ENCODE measurements at regions not wholly inside any gene's neighbourhood (a gene's known extent, or its start where the extent isn't known, plus 50 kb on each side); places are given as distances from the start of the nearest gene placed in this dataset.

DNA sequence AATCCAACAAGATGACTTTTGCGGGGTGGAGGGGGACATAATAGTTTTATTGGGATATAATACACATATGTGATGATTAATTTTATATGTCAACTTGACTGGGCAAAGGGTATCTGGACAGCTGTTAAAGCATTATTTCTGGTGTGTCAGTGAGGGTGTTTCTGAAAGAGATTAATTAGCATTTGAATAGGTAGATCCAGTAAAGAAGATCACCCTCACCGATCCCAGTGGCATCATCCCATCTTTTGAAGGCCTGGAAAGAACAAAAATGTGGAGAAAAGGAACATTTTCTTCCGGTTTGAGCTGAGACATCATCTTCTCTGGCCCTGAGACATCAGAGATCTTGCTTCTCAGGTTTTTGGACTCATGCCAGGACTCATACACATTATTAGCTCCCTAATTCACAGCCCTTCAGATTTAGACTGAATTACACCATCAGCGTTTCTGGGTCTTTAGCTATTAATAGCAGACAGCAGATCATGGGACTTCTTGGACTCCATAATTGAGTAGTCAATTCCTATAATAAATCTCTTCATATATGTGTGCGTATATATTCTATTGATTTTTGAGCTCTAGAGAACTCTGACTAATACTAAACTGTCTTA lies 283.6 kb downstream of the PCNX1 start:
- Histone ChIP-seq H2AFZ (ENCODE audit: low read length) (no peak overlapping the region), H3K4me2 (ENCODE audit: low read length) (no peak overlapping the region), H3F3A (ENCODE audit: insufficient read depth, low read length) (no peaks in the 10 kb centered on the region), H3K9ac (ENCODE audit: low read length) (no peak overlapping the region), H3K27me3 (ENCODE audit: insufficient read depth, low read length) (0 out of 2 replicates have a peak, but pooled peaks cover 3% of the 10 kb centered on the region), H4K20me1 (ENCODE audit: insufficient read depth, low read length) (no peaks in the 10 kb centered on the region), H3K9me2 (ENCODE audit: low read depth, low read length) (no peaks in the 10 kb centered on the region), H3K27ac (ENCODE audit: low read depth, low read length, poor library complexity, severe bottlenecking) (no peak overlapping the region), H3K79me2 (ENCODE audit: insufficient read depth, low read length) (no peaks in the 10 kb centered on the region), H3K36me3 (ENCODE audit: insufficient read depth, low read length) (no peaks in the 10 kb centered on the region), H3K4me3 (ENCODE audit: low read depth, low read length, poor library complexity, severe bottlenecking) (no peak overlapping the region), H3K4me1 (ENCODE audit: insufficient read depth, low read length, severe bottlenecking) (no peaks in the 10 kb centered on the region), H3K9me3 (ENCODE audit: low read length) (no peaks in the 10 kb centered on the region)
- TF ChIP-seq, protein P1, sequence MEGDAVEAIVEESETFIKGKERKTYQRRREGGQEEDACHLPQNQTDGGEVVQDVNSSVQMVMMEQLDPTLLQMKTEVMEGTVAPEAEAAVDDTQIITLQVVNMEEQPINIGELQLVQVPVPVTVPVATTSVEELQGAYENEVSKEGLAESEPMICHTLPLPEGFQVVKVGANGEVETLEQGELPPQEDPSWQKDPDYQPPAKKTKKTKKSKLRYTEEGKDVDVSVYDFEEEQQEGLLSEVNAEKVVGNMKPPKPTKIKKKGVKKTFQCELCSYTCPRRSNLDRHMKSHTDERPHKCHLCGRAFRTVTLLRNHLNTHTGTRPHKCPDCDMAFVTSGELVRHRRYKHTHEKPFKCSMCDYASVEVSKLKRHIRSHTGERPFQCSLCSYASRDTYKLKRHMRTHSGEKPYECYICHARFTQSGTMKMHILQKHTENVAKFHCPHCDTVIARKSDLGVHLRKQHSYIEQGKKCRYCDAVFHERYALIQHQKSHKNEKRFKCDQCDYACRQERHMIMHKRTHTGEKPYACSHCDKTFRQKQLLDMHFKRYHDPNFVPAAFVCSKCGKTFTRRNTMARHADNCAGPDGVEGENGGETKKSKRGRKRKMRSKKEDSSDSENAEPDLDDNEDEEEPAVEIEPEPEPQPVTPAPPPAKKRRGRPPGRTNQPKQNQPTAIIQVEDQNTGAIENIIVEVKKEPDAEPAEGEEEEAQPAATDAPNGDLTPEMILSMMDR (IDR thresholded peaks at IDR 0.05; ENCODE audit: low read length) = no peak
- no peak for TF ChIP-seq EZH2 (IDR thresholded peaks at IDR 0.05; ENCODE audit: borderline replicate concordance, low read length)

DNA sequence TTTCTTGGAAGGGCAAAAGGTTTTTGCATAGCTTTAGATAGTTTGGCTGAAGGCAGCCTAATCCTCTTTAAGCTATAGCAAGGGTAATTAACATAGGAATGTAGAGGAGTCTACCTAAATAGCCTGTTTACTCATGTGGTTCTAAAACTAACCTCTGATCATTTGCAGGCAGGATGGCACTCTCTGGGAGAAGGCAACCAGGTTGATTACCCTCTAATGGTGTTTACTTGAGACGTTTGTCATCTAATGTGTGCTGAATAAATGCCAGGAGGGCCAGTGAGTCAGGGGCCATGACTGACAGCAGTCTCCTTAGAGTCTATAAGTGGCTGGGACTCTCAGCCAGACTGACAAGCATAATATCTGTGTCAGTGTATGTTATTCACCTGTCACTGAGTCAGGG lies 286.4 kb downstream of the PCNX1 start:
- H3K27ac ChIP-seq (ENCODE audit: low read depth, low read length, poor library complexity, severe bottlenecking) = no peak overlapping the region
- no peaks in the 10 kb centered on the region for H3K9me3 ChIP-seq (ENCODE audit: low read length)
- H3K4me2 ChIP-seq (ENCODE audit: low read length) = no peak overlapping the region
- no peaks in the 10 kb centered on the region for H3K9me2 ChIP-seq (ENCODE audit: low read depth, low read length)
- no peak overlapping the region for H3K9ac ChIP-seq (ENCODE audit: low read length)
- H3F3A ChIP-seq (ENCODE audit: insufficient read depth, low read length) = no peaks in the 10 kb centered on the region
- H3K4me1 ChIP-seq (ENCODE audit: insufficient read depth, low read length, severe bottlenecking) = no peaks in the 10 kb centered on the region
- no peak overlapping the region for H2AFZ ChIP-seq (ENCODE audit: low read length)
- H4K20me1 ChIP-seq (ENCODE audit: insufficient read depth, low read length) = no peaks in the 10 kb centered on the region
- no peaks in the 10 kb centered on the region for H3K79me2 ChIP-seq (ENCODE audit: insufficient read depth, low read length)
- no peaks in the 10 kb centered on the region for H3K36me3 ChIP-seq (ENCODE audit: insufficient read depth, low read length)
- H3K4me3 ChIP-seq (ENCODE audit: low read depth, low read length, poor library complexity, severe bottlenecking) = no peak overlapping the region
- TF ChIP-seq, protein P1 (IDR thresholded peaks at IDR 0.05; ENCODE audit: low read length) = no peak
- TF ChIP-seq EZH2 (IDR thresholded peaks at IDR 0.05; ENCODE audit: borderline replicate concordance, low read length) = no peak
- H3K27me3 ChIP-seq (ENCODE audit: insufficient read depth, low read length) = no peaks in the 10 kb centered on the region

DNA sequence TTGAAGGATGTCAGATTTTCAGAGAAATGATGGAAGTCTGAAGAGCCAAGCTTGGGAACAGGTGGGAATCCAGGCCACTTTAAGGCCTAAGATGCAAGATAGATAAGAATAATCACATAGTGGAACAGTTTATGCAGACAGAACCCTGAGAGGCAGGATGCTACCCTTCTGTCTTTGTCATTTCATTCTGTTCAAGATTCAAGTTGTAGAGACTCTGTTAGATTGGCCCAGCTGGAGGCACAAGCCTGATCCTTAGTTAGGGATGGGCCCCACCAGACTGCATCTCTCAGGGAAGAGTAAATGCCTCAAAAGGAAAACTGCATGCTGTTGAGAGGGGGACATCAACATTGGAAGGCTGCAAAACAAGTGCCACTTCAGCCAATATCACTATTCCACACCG lies 287.0 kb downstream of the PCNX1 start:
- no peak overlapping the region for H3K4me2 ChIP-seq (ENCODE audit: low read length)
- H4K20me1 ChIP-seq (ENCODE audit: insufficient read depth, low read length) = no peaks in the 10 kb centered on the region
- no peak overlapping the region for H2AFZ ChIP-seq (ENCODE audit: low read length)
- H3F3A ChIP-seq (ENCODE audit: insufficient read depth, low read length) = no peaks in the 10 kb centered on the region
- H3K36me3 ChIP-seq (ENCODE audit: insufficient read depth, low read length) = no peaks in the 10 kb centered on the region
- H3K79me2 ChIP-seq (ENCODE audit: insufficient read depth, low read length) = no peaks in the 10 kb centered on the region
- H3K9me2 ChIP-seq (ENCODE audit: low read depth, low read length) = no peaks in the 10 kb centered on the region
- H3K27ac ChIP-seq (ENCODE audit: low read depth, low read length, poor library complexity, severe bottlenecking) = no peak overlapping the region
- H3K9me3 ChIP-seq (ENCODE audit: low read length) = no peaks in the 10 kb centered on the region
- no peak overlapping the region for H3K4me3 ChIP-seq (ENCODE audit: low read depth, low read length, poor library complexity, severe bottlenecking)
- H3K27me3 ChIP-seq (ENCODE audit: insufficient read depth, low read length) = no peaks in the 10 kb centered on the region
- no peak overlapping the region for H3K9ac ChIP-seq (ENCODE audit: low read length)
- no peaks in the 10 kb centered on the region for H3K4me1 ChIP-seq (ENCODE audit: insufficient read depth, low read length, severe bottlenecking)
- no peak for TF ChIP-seq EZH2 (IDR thresholded peaks at IDR 0.05; ENCODE audit: borderline replicate concordance, low read length)
- TF ChIP-seq, protein P1 (IDR thresholded peaks at IDR 0.05; ENCODE audit: low read length) = no peak

Measured in OCI-LY1 (cell line).